Stimulated activated CD8-positive, alpha-beta memory T cell treated with anti-CD3 and anti-CD28 coated beads, Interleukin-2, amount 100 ng/mL, for 1 hour (primary cell): ENCODE measurements at regions not wholly inside any gene's neighbourhood (a gene's known extent, or its start where the extent isn't known, plus 50 kb on each side); places are given as distances from the start of the nearest gene placed in this dataset.
"Not testable (repeated sequence)": the region's sequence is repeated elsewhere in the genome, so short reads cannot be mapped to it uniquely, and the experiment has no call there.

ENCODE experiments used
- DNase-seq, 2 donors: peaks; one replicate each; pipeline ENCODE4 v3.0.0-alpha.2; 2020; ENCODE audit warnings: low read depth in 2 of 2

- not testable (repeated sequence) for DNase-seq
Measured at GRCh38 chr10:4394455-4394854, 431.6 kb upstream of the AKR1E2 start.

DNA sequence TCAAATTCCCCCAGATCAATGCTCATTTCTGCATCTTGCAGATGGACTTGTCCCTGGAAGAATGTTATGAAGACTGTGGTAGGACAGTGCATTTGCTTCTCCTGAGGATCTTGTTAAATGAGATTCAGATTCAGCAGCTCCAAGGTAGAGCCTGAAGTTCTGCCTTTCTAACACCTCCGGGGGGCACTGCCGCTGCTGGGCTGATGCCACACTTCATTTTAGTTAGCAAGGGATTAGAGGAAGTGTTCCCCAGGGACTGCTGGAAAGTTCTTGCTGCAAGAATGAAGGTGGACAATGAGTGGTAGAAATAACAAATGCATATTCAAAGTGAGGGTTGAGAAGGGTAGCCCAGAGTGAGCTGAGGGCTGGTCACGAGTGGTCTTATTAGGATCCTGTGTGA lies 434.3 kb upstream of the AKR1E2 start:
- no peak for DNase-seq

DNA sequence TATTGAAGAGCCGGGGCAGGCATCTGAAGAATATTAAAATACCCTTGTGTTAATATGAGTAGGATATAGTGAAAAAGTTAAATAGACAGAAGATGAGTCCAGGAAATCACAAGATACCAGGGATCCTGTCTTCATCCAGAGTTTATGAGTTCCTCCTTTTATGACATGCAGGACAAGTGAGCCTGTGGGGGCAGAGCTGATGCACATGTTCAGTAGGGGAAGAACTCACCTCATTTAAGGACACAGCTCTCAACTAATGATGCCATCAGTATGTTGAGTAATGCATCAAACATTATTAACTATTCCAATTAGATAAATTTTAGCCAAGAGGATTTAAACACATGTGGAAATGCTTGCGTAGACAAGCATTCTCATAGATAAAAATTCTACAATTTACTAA lies 435.8 kb upstream of the AKR1E2 start:
- DNase-seq, result no peak

DNA sequence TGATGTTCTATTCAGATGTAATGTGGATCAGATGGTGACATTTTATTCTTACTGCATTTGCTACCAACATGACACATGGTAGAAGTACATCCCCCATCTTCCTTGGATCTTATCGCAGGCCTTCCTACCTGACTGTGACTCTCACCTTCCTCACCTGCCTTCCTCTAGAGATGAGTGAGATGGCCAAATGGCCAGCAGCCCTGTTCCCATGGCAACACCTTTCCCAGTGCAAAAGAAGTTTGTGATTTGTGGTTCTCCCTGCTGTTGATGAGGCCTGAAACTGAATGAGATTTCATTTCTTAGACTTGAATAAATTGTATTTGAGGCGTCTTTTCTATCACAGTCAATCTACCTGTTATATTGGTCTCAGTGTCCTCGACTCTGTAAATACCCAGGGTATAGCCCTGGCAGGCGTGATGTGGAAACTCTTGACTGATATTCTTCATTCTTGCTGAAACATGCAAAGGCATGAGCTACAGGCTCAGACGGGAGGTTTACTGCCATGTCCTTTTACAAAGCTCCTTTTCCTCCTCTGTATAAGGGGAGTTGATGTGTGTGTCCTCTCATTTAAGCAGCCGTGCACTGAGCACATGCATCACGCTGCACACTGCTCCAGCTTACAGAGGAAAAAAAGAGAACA lies 440.7 kb upstream of the AKR1E2 start:
- DNase-seq, result no peak

- DNase-seq, result no peak
Measured at GRCh38 chr10:4384245-4384644, 441.8 kb upstream of the AKR1E2 start.

- DNase-seq, result no peak
Measured at GRCh38 chr10:4383651-4384098, 442.3 kb upstream of the AKR1E2 start.

DNA sequence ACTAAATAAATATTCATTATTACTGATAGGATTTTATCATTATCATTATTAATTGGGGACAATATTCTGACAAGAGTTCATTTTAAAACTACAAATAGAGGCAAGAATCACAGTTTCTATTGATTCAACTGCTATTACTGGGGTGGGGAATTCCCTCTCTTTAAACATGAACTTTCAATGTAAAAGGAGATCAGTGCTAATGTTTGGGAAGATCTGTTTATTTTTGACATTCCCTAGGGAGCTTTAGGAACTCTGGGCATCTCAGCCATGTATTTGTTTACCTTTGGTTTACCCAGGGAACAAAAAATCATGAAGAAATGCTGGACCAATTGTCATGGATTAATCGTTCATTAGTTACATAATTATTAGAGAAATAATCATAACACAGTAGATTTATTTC lies 443.2 kb upstream of the AKR1E2 start:
- DNase-seq, result no peak

DNA sequence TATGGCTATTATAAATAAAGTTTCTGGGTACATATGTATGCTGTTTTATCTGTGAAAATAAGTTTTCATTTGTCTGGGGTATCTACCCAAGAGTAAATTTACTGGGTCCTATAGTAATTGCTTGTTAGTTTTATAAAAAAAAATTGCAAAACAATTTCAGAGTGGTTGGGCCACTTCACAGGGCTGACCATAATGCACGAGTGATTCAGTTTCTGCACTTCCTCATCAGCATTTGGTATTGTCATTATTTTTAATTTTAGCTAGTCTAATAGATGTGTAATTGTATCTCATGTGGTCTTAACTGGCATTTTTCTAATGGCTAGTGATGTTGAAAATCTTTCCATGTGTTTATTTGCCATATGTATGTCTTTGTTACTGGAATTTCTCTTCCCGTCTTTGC lies 452.4 kb upstream of the AKR1E2 start:
- no peak for DNase-seq

GRCh38 chr10:4373098-4373497 lies 452.9 kb upstream of the AKR1E2 start:
- no peak for DNase-seq

- DNase-seq, result no peak
Measured at GRCh38 chr10:4372601-4373000, 453.4 kb upstream of the AKR1E2 start.

- no peak for DNase-seq
Measured at GRCh38 chr10:4371691-4372295, 454.2 kb upstream of the AKR1E2 start.

DNA sequence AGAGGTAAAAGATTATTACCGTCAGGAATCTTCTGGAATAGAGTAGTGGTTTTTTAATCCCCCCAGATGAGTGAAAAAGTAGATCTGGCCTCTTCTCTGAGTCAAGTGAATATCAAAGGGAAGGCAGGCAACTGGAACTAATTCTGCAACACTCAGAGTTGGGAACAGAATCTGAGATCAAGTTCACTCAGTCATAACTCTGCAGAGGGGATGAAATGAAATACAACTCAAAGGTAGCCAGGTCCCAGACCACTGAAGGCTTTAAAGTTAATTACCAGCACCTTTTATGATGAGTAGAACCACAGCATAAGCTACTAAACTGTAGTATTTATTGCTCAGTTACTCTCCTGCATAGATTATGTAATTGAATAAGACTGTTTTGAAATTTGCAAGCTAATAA lies 455.6 kb upstream of the AKR1E2 start:
- DNase-seq, result no peak

- no peak for DNase-seq
Measured at GRCh38 chr10:4361581-4361980, 464.4 kb upstream of the AKR1E2 start.

GRCh38 chr10:4359003-4359402 lies 467.0 kb upstream of the AKR1E2 start:
- no peak for DNase-seq

GRCh38 chr10:4357911-4358310 lies 468.1 kb upstream of the AKR1E2 start:
- DNase-seq, result no peak

GRCh38 chr10:4355350-4355749 lies 470.7 kb upstream of the AKR1E2 start:
- DNase-seq, result no peak

- DNase-seq, result no peak
Measured at GRCh38 chr10:4354382-4354812, 471.6 kb upstream of the AKR1E2 start.

GRCh38 chr10:4353964-4354363 lies 472.0 kb upstream of the AKR1E2 start:
- no peak for DNase-seq

DNA sequence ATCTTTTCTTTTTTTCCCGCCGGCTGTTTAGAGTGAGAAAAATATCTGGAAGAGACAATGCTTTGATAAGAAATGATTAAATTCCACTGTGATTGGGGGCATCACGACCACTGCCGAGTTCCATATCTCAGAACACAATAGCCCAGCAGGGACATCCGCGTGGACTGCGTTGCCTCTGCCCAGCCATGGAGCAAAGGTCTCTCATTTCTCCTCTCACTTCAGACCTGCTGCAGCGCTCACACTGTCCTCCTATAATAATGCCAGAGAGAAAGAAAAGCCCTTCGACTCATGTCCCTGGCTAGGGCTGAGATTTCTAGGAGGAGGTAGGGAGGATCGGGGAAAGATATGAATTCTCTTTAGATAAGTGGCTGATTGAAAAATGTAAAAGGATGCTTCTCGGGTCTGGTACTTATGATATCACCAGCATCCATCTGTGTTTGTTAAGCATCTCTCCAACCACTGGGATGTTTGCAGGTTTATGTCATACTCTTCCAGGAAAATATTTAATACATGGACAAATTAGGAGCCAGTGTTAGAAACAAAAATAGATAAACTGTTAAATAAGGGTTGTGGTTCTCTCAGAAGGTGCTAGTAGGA lies 472.9 kb upstream of the AKR1E2 start:
- DNase-seq, result no peak

GRCh38 chr10:4352414-4352961 lies 473.5 kb upstream of the AKR1E2 start:
- DNase-seq, result no peak

DNA sequence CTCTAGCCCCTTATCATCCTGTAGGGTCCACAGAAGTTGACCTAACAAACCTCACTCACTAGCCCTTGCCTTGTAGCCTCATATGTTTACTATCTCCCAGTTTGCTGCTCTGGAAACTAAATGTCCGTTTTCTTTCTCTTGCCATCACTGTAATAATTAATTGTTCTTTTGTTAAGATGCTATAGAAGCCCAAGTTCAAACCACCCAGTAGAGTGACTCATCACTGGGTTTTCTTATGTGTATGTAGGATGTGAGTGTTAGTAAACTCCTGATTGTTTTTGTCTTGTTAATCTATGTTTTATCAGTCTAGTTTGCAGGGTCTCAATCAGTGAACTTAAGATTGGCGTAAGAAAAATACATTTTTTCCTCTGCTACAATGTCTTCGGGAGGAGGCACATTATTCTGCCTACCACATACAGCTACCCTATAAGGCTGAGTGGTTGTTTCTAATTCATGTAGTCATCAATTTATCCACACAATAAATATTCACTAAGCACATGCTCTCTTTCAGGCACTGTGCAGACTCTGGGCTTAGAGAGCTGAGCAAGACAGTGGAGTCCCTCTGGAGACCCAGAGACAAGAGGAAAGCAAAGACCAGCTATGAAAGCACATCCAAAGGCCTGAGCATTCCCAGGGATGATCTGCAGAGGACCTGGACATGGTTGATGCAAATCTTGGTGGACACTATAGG lies 474.1 kb upstream of the AKR1E2 start:
- no peak for DNase-seq

DNA sequence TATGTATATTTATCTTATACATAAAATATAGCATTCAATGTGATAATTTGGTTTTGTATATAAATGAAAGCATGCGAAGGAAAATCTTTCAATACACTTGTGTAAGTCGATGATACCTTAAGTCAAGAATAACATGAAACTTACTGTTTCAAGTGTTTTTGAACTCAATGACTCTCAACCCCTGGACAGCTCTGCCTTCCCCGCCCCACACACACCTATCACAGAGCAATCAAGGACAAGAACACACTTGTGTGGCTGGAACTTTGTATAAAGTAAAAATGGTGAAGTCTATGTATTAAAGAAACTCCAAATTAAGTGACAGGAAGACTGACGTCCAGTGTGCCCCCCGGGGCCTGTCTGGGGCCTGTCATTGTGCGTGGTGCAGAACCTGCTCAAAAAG lies 478.6 kb upstream of the AKR1E2 start:
- no peak for DNase-seq
